ENCODE measurements at regions not wholly inside any gene's neighbourhood (a gene's known extent, or its start where the extent isn't known, plus 50 kb on each side); places are given as distances from the start of the nearest gene placed in this dataset.

DNA sequence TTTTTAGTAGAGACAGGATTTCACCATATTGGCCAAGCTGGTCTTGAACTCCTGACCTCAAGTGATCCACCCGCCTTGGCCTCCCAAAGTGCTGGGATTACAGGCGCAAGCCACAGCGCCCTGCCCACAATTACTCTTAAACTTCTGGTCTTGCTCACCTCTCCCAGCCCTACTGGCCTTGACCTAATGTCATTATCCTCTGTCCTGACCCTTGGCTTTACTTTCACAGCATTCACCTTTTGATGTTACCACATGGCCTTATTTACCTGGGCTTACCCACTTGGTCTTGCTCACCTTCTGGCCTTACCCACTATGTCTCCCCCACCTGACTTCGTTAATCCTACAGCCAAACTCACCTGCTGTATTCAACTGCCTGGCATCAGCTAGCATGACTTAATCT is 105.9 kb downstream of the IL12A start:
- BruUV-seq (replicated peaks) = no TSS peak
- Mint-ChIP-seq H3K27ac (ENCODE audit: unreplicated experiment) (no peak overlapping the region), H3K4me1 (ENCODE audit: low read depth, unreplicated experiment) (peaks cover 7% of the 10 kb centered on the region), H3K4me3 (ENCODE audit: unreplicated experiment) (no peak overlapping the region), H3K9me3 (ENCODE audit: unreplicated experiment) (peaks cover 2% of the 10 kb centered on the region), H3K36me3 (ENCODE audit: insufficient read depth, unreplicated experiment) (no peaks in the 10 kb centered on the region), H3K27me3 (ENCODE audit: insufficient read depth, unreplicated experiment) (no peaks in the 10 kb centered on the region)
- CTCF ChIA-PET = no interaction called here
- intact Hi-C loops (cut with micrococcal nuclease; ENCODE audit: unreplicated experiment) = no loop called here
- H3K4me3 ChIP-seq (ENCODE audit: low read depth, low read length) = no peak overlapping the region
- DNase-seq = no peak
- H3K9me3 ChIP-seq = no peaks in the 10 kb centered on the region
- TF ChIP-seq, protein P1, sequence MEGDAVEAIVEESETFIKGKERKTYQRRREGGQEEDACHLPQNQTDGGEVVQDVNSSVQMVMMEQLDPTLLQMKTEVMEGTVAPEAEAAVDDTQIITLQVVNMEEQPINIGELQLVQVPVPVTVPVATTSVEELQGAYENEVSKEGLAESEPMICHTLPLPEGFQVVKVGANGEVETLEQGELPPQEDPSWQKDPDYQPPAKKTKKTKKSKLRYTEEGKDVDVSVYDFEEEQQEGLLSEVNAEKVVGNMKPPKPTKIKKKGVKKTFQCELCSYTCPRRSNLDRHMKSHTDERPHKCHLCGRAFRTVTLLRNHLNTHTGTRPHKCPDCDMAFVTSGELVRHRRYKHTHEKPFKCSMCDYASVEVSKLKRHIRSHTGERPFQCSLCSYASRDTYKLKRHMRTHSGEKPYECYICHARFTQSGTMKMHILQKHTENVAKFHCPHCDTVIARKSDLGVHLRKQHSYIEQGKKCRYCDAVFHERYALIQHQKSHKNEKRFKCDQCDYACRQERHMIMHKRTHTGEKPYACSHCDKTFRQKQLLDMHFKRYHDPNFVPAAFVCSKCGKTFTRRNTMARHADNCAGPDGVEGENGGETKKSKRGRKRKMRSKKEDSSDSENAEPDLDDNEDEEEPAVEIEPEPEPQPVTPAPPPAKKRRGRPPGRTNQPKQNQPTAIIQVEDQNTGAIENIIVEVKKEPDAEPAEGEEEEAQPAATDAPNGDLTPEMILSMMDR (IDR thresholded peaks at IDR 0.05; ENCODE audit: insufficient read depth in 1 of 2, low read depth in 1 of 2, low read length in 1 of 2, severe bottlenecking in 1 of 2, unreplicated experiment in 1 of 2) = no peak
- H3K27me3 ChIP-seq (replicated peaks; ENCODE audit: control insufficient read depth, insufficient read depth, low read length) = no peaks in the 10 kb centered on the region
- H3K36me3 ChIP-seq (ENCODE audit: control insufficient read depth, insufficient read depth, low read length) = no peaks in the 10 kb centered on the region
- POLR2A ChIA-PET = no interaction called here
- H3K4me1 ChIP-seq = no peaks in the 10 kb centered on the region; the same call in 1 of the 2 replicates

DNA sequence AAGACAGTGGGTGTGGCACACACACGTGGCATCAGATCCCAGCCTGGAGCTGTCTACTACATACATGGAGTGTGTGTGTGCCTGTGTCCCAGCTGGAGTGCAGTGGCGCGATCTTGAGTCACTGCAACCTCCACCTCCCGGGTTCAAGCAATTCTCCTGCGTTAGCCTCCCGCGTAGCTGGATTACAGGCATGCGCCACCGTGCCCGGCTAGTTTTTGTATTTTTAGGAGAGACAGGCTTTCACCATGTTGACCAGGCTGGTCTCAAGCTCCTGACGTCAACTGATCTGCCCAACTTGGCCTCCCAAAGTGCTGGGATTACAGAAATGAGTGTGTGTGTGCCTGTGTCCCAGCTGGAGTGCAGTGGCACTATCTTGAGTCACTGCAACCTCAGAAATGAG is 108.8 kb downstream of the IL12A start:
- DNase-seq = no peak
- no peaks in the 10 kb centered on the region for H3K36me3 Mint-ChIP-seq (ENCODE audit: insufficient read depth, unreplicated experiment)
- intact Hi-C loops (cut with micrococcal nuclease; ENCODE audit: unreplicated experiment) = no loop called here
- no TSS peak for BruUV-seq (replicated peaks)
- no peaks in the 10 kb centered on the region for H3K36me3 ChIP-seq (ENCODE audit: control insufficient read depth, insufficient read depth, low read length)
- H3K9me3 Mint-ChIP-seq (ENCODE audit: unreplicated experiment) = no peaks in the 10 kb centered on the region
- no peaks in the 10 kb centered on the region for H3K27me3 ChIP-seq (replicated peaks; ENCODE audit: control insufficient read depth, insufficient read depth, low read length)
- ChIA-PET POLR2A (no interaction called here), CTCF (no interaction called here)
- peaks cover 7% of the 10 kb centered on the region for H3K4me1 Mint-ChIP-seq (ENCODE audit: low read depth, unreplicated experiment)
- no peaks in the 10 kb centered on the region for H3K27me3 Mint-ChIP-seq (ENCODE audit: insufficient read depth, unreplicated experiment)
- H3K9me3 ChIP-seq = no peaks in the 10 kb centered on the region
- H3K27ac Mint-ChIP-seq (ENCODE audit: unreplicated experiment) = no peak overlapping the region
- H3K4me3 Mint-ChIP-seq (ENCODE audit: unreplicated experiment) = no peak overlapping the region
- no peaks in the 10 kb centered on the region; the same call in 1 of the 2 replicates for H3K4me1 ChIP-seq
- TF ChIP-seq, protein P1 (IDR thresholded peaks at IDR 0.05; ENCODE audit: insufficient read depth in 1 of 2, low read depth in 1 of 2, low read length in 1 of 2, severe bottlenecking in 1 of 2, unreplicated experiment in 1 of 2) = no peak
- H3K4me3 ChIP-seq (ENCODE audit: low read depth, low read length) = no peak overlapping the region

- Histone ChIP-seq H3K9me3 (no peaks in the 10 kb centered on the region), H3K4me3 (ENCODE audit: low read depth, low read length) (no peak overlapping the region), H3K4me1 (no peaks in the 10 kb centered on the region; the same call in 1 of the 2 replicates), H3K27me3 (replicated peaks; ENCODE audit: control insufficient read depth, insufficient read depth, low read length) (no peaks in the 10 kb centered on the region), H3K36me3 (ENCODE audit: control insufficient read depth, insufficient read depth, low read length) (no peaks in the 10 kb centered on the region)
- POLR2A ChIA-PET = no interaction called here
- H3K36me3 Mint-ChIP-seq (ENCODE audit: insufficient read depth, unreplicated experiment) = no peaks in the 10 kb centered on the region
- H3K4me1 Mint-ChIP-seq (ENCODE audit: low read depth, unreplicated experiment) = peaks cover 7% of the 10 kb centered on the region
- H3K27me3 Mint-ChIP-seq (ENCODE audit: insufficient read depth, unreplicated experiment) = no peaks in the 10 kb centered on the region
- no TSS peak for BruUV-seq (replicated peaks)
- H3K27ac Mint-ChIP-seq (ENCODE audit: unreplicated experiment) = no peak overlapping the region
- TF ChIP-seq, protein P1 (IDR thresholded peaks at IDR 0.05; ENCODE audit: insufficient read depth in 1 of 2, low read depth in 1 of 2, low read length in 1 of 2, severe bottlenecking in 1 of 2, unreplicated experiment in 1 of 2) = no peak
- intact Hi-C loops (cut with micrococcal nuclease; ENCODE audit: unreplicated experiment) = no loop called here
- no peak for DNase-seq
- CTCF ChIA-PET = no interaction called here
- H3K4me3 Mint-ChIP-seq (ENCODE audit: unreplicated experiment) = no peak overlapping the region
- no peaks in the 10 kb centered on the region for H3K9me3 Mint-ChIP-seq (ENCODE audit: unreplicated experiment)
These were observed 109.8 kb downstream of the IL12A start for GRCh38 chr3:160098261-160098908.
